ENCODE measurements at regions not wholly inside any gene's neighbourhood (a gene's known extent, or its start where the extent isn't known, plus 50 kb on each side); places are given as distances from the start of the nearest gene placed in this dataset.

GRCh38 chr3:83195243-83195642 lies 1433.8 kb upstream of the GBE1 start:
- H4K8ac ChIP-seq (ENCODE audit: low read length), result no peak overlapping the region
- DNase-seq, result no peak
- H3K14ac ChIP-seq (ENCODE audit: low read length in 2 of 2), result no peak overlapping the region
- no peak overlapping the region for H3K18ac ChIP-seq (ENCODE audit: low read depth in 1 of 2, low read length in 2 of 2)
- peaks cover 10% of the 10 kb centered on the region for H3K9me3 ChIP-seq (ENCODE audit: control insufficient read depth, low read length)
- no peak overlapping the region for H2BK5ac ChIP-seq (ENCODE audit: low read depth, low read length, poor library complexity, severe bottlenecking)
- H3K27me3 ChIP-seq (ENCODE audit: control insufficient read depth in 1 of 2, insufficient read depth in 1 of 2, low read length in 2 of 2), result no peaks in the 10 kb centered on the region
- no peak overlapping the region for H3K27ac ChIP-seq (ENCODE audit: low read length, poor library complexity, severe bottlenecking)
- H2AFZ ChIP-seq (ENCODE audit: low read depth, low read length), result no peak overlapping the region
- no peaks in the 10 kb centered on the region for H3K4me1 ChIP-seq (ENCODE audit: control insufficient read depth, insufficient read depth, low read depth, low read length)
- no peak overlapping the region for H3K4ac ChIP-seq (ENCODE audit: low read depth in 1 of 2, low read length in 2 of 2)
- no peaks in the 10 kb centered on the region for H3K36me3 ChIP-seq (ENCODE audit: control insufficient read depth in 1 of 2, insufficient read depth in 2 of 2, low read depth in 1 of 2, low read length in 2 of 2)
- no peak overlapping the region for H2BK12ac ChIP-seq (ENCODE audit: low read length in 2 of 2)
- H4K91ac ChIP-seq (ENCODE audit: low read length), result no peak overlapping the region
- no peaks in the 10 kb centered on the region for H3K79me1 ChIP-seq (replicated peaks; ENCODE audit: low read length, poor library complexity, severe bottlenecking)
- no peak overlapping the region for H2BK120ac ChIP-seq (ENCODE audit: low read depth, low read length)
- no peak overlapping the region for H3K9ac ChIP-seq (ENCODE audit: low read length)
- H3K4me3 ChIP-seq (ENCODE audit: insufficient read depth in 1 of 2, low read depth in 1 of 2, low read length in 2 of 2), result no peak overlapping the region
- H2AK5ac ChIP-seq (ENCODE audit: low read length, severe bottlenecking), result no peak overlapping the region
- no peak overlapping the region for H3K23ac ChIP-seq (ENCODE audit: low read length in 2 of 2)
- no peak overlapping the region for H2BK15ac ChIP-seq (ENCODE audit: low read depth, poor library complexity, severe bottlenecking)
- no peak overlapping the region for H3K4me2 ChIP-seq (ENCODE audit: low read length, poor library complexity, severe bottlenecking)

- H3K4me3 ChIP-seq (ENCODE audit: insufficient read depth in 1 of 2, low read depth in 1 of 2, low read length in 2 of 2), result no peak overlapping the region
- H3K18ac ChIP-seq (ENCODE audit: low read depth in 1 of 2, low read length in 2 of 2), result no peak overlapping the region
- WGBS, result no CpG with 5 or more reads among the region's 1 CpG
- no peaks in the 10 kb centered on the region for H3K36me3 ChIP-seq (ENCODE audit: control insufficient read depth in 1 of 2, insufficient read depth in 2 of 2, low read depth in 1 of 2, low read length in 2 of 2)
- H3K23ac ChIP-seq (ENCODE audit: low read length in 2 of 2), result no peak overlapping the region
- no peak overlapping the region for H2BK15ac ChIP-seq (ENCODE audit: low read depth, poor library complexity, severe bottlenecking)
- no peak overlapping the region for H2AK5ac ChIP-seq (ENCODE audit: low read length, severe bottlenecking)
- H2BK12ac ChIP-seq (ENCODE audit: low read length in 2 of 2), result no peak overlapping the region
- H4K91ac ChIP-seq (ENCODE audit: low read length), result no peak overlapping the region
- H4K8ac ChIP-seq (ENCODE audit: low read length), result no peak overlapping the region
- H3K9me3 ChIP-seq (ENCODE audit: control insufficient read depth, low read length), result peaks cover 10% of the 10 kb centered on the region
- H2BK5ac ChIP-seq (ENCODE audit: low read depth, low read length, poor library complexity, severe bottlenecking), result no peak overlapping the region
- H3K27me3 ChIP-seq (ENCODE audit: control insufficient read depth in 1 of 2, insufficient read depth in 1 of 2, low read length in 2 of 2), result no peaks in the 10 kb centered on the region
- DNase-seq, result no peak
- no peaks in the 10 kb centered on the region for H3K79me1 ChIP-seq (replicated peaks; ENCODE audit: low read length, poor library complexity, severe bottlenecking)
- H3K4me2 ChIP-seq (ENCODE audit: low read length, poor library complexity, severe bottlenecking), result no peak overlapping the region
- no peak overlapping the region for H3K27ac ChIP-seq (ENCODE audit: low read length, poor library complexity, severe bottlenecking)
- no peak overlapping the region for H2BK120ac ChIP-seq (ENCODE audit: low read depth, low read length)
- H3K4me1 ChIP-seq (ENCODE audit: control insufficient read depth, insufficient read depth, low read depth, low read length), result no peaks in the 10 kb centered on the region
- no peak overlapping the region for H3K4ac ChIP-seq (ENCODE audit: low read depth in 1 of 2, low read length in 2 of 2)
- H3K14ac ChIP-seq (ENCODE audit: low read length in 2 of 2), result no peak overlapping the region
- no peak overlapping the region for H3K9ac ChIP-seq (ENCODE audit: low read length)
- H2AFZ ChIP-seq (ENCODE audit: low read depth, low read length), result no peak overlapping the region
Observed at GRCh38 chr3:83193526-83193925, 1432.1 kb upstream of the GBE1 start.

GRCh38 chr3:83189634-83190033 lies 1428.2 kb upstream of the GBE1 start:
- Histone ChIP-seq H3K4me1 (ENCODE audit: control insufficient read depth, insufficient read depth, low read depth, low read length) (no peaks in the 10 kb centered on the region), H3K27ac (ENCODE audit: low read length, poor library complexity, severe bottlenecking) (no peak overlapping the region), H2BK5ac (ENCODE audit: low read depth, low read length, poor library complexity, severe bottlenecking) (no peak overlapping the region), H3K79me1 (replicated peaks; ENCODE audit: low read length, poor library complexity, severe bottlenecking) (no peaks in the 10 kb centered on the region), H4K91ac (ENCODE audit: low read length) (no peak overlapping the region), H3K18ac (ENCODE audit: low read depth in 1 of 2, low read length in 2 of 2) (no peak overlapping the region), H3K4ac (ENCODE audit: low read depth in 1 of 2, low read length in 2 of 2) (no peak overlapping the region), H3K23ac (ENCODE audit: low read length in 2 of 2) (no peak overlapping the region), H3K14ac (ENCODE audit: low read length in 2 of 2) (no peak overlapping the region), H3K4me3 (ENCODE audit: insufficient read depth in 1 of 2, low read depth in 1 of 2, low read length in 2 of 2) (no peak overlapping the region), H2BK120ac (ENCODE audit: low read depth, low read length) (no peak overlapping the region), H3K4me2 (ENCODE audit: low read length, poor library complexity, severe bottlenecking) (no peak overlapping the region), H4K8ac (ENCODE audit: low read length) (no peak overlapping the region), H2AK5ac (ENCODE audit: low read length, severe bottlenecking) (no peak overlapping the region), H3K36me3 (ENCODE audit: control insufficient read depth in 1 of 2, insufficient read depth in 2 of 2, low read depth in 1 of 2, low read length in 2 of 2) (no peaks in the 10 kb centered on the region), H2AFZ (ENCODE audit: low read depth, low read length) (no peak overlapping the region), H2BK12ac (ENCODE audit: low read length in 2 of 2) (no peak overlapping the region), H3K9me3 (ENCODE audit: control insufficient read depth, low read length) (peaks cover 11% of the 10 kb centered on the region), H3K9ac (ENCODE audit: low read length) (no peak overlapping the region), H3K27me3 (ENCODE audit: control insufficient read depth in 1 of 2, insufficient read depth in 1 of 2, low read length in 2 of 2) (no peaks in the 10 kb centered on the region), H2BK15ac (ENCODE audit: low read depth, poor library complexity, severe bottlenecking) (no peak overlapping the region)
- no peak for DNase-seq

GRCh38 chr3:83169473-83169872 lies 1408.0 kb upstream of the GBE1 start:
- Histone ChIP-seq H2AK5ac (ENCODE audit: low read length, severe bottlenecking) (no peak overlapping the region), H3K9ac (ENCODE audit: low read length) (no peak overlapping the region), H2BK15ac (ENCODE audit: low read depth, poor library complexity, severe bottlenecking) (no peak overlapping the region), H3K27ac (ENCODE audit: low read length, poor library complexity, severe bottlenecking) (no peak overlapping the region), H2AFZ (ENCODE audit: low read depth, low read length) (no peak overlapping the region), H3K23ac (ENCODE audit: low read length in 2 of 2) (no peak overlapping the region), H3K4me1 (ENCODE audit: control insufficient read depth, insufficient read depth, low read depth, low read length) (no peaks in the 10 kb centered on the region), H3K4me3 (ENCODE audit: insufficient read depth in 1 of 2, low read depth in 1 of 2, low read length in 2 of 2) (no peak overlapping the region), H3K4me2 (ENCODE audit: low read length, poor library complexity, severe bottlenecking) (no peak overlapping the region), H2BK12ac (ENCODE audit: low read length in 2 of 2) (no peak overlapping the region), H3K79me1 (replicated peaks; ENCODE audit: low read length, poor library complexity, severe bottlenecking) (no peaks in the 10 kb centered on the region), H4K8ac (ENCODE audit: low read length) (no peak overlapping the region), H3K27me3 (ENCODE audit: control insufficient read depth in 1 of 2, insufficient read depth in 1 of 2, low read length in 2 of 2) (no peaks in the 10 kb centered on the region), H2BK5ac (ENCODE audit: low read depth, low read length, poor library complexity, severe bottlenecking) (no peak overlapping the region), H3K14ac (ENCODE audit: low read length in 2 of 2) (no peak overlapping the region), H3K9me3 (ENCODE audit: control insufficient read depth, low read length) (no peaks in the 10 kb centered on the region), H3K4ac (ENCODE audit: low read depth in 1 of 2, low read length in 2 of 2) (no peak overlapping the region), H3K36me3 (ENCODE audit: control insufficient read depth in 1 of 2, insufficient read depth in 2 of 2, low read depth in 1 of 2, low read length in 2 of 2) (no peaks in the 10 kb centered on the region), H4K91ac (ENCODE audit: low read length) (no peak overlapping the region), H3K18ac (ENCODE audit: low read depth in 1 of 2, low read length in 2 of 2) (no peak overlapping the region), H2BK120ac (ENCODE audit: low read depth, low read length) (no peak overlapping the region)
- no CpG with 5 or more reads among the region's 1 CpG for WGBS
- DNase-seq, result no peak

All from mesenchymal stem cell (in vitro differentiated cells and primary cell).